HG03108 (cell line): ENCODE measurements at regions not wholly inside any gene's neighbourhood (a gene's known extent, or its start where the extent isn't known, plus 50 kb on each side); places are given as distances from the start of the nearest gene placed in this dataset.
"Not testable (repeated sequence)": the region's sequence is repeated elsewhere in the genome, so short reads cannot be mapped to it uniquely, and the experiment has no call there.

Experiments used
- ATAC-seq: cut with Tn5 transposase; IDR thresholded peaks from one replicate; pipeline ENCODE4 v1.9.1; 2021; ENCODE audit warnings: moderate library complexity; ENCODE audit not compliant: unreplicated experiment

DNA sequence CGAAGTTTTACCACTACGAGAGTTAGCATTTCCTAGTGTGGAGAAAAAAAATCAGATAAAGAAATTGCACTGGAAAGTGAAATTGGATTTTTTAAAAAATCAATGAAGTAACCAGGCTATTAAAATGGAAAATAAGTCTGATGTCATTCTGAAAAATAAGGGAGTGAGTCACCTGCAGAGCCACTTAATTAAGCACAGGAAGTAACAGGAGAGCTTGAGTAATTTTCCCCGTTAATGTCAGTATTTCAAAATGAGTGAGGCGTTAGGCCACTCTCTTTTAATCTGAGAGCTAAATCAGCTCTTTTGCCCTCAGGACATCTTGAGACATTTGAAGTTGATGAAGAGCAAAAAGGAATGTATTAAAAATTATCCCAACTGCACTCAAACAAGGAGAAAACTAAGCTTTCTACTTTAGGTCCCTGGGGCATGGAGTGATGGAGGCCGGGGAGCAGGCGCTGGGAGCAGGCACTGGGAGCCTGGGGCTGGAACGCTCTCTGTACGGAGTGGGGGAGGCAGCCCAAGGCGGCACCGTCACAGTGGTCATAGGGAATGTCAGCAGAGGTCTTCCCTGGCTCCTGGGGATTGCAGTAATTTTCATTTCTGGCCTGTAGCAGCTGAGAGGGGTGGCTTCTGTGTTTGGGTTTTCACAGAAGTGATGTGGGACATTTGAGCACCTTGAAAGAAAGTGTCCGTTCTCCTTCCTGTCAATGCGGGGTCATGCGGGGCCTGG, 194.6 kb downstream of the BCL2L11 start:
- ATAC-seq, result not testable (repeated sequence)

DNA sequence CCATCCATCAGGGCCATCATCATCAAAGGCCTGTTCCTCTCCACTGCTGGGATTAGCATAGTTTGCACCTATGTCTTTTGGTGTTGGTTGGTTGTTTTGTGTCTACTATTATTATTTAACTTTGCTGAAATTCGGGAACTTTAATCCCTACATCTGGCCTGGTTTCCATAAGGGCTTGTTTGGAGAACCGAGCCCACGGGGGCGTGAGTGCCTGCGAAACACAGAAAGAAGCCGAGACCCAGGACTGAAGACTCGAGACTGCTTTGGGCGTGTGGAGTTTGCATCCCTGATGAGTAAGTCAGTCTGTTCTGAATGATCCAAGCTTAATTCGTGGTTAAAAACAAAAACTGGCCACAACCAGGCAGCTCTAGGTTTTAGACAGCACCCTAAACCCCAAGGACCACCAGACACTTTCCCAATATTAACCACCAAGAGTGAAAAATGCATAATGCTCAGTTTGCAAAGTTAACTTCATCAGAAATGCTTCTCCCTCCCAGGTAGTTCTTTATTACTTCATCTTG, 195.6 kb downstream of the BCL2L11 start:
- not testable (repeated sequence) for ATAC-seq

DNA sequence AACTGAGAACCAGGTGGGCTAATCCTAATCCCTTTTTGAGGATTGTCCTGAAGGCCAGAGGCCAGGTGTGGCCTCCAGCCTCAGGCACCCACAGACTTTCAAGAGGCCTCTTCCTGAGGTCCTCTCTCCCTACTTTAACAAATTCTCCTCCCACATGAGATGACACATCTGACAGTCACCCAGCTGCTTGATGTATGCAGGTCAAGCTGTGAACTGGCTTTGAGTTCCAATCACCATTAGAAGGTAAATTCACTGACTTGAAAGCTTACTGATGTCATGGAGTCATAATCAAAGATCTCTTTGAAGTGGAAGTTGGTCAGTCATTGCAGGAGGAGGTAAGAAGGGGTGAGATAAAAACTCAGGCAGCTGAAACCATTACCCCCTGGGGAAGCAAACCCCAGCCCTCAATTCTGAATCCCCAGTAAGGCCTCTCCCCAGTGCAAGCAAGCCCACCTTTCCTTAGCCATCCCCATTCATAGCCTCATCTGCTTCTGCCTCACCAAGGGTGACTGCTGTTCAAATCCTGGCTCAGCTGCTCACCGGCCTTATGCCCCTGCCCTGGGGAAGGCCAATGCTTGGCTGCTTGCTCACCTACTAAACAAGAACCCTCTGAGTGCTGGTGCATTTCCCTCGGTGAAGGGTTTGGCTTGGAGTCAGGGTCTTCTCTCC, 196.3 kb downstream of the BCL2L11 start:
- not testable (repeated sequence) for ATAC-seq

DNA sequence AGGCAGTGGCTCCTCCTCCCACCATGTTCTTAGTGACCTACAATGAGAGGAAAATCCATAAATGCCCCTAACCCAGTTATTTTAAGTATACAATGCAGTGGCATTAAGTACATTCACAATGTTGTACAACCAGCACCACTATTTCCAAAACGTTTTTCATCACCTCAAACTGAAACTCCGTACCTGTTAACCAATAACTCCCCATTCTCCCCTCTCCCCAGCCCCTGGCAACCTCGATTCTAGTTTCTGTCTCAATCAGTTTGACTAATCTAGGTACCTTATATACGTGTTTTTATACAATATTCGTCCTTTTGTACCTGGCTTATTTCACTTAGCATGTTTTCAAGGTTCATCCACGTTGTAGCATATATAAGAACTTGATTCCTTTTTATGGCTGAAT, 198.8 kb downstream of the BCL2L11 start:
- ATAC-seq, result not testable (repeated sequence)

DNA sequence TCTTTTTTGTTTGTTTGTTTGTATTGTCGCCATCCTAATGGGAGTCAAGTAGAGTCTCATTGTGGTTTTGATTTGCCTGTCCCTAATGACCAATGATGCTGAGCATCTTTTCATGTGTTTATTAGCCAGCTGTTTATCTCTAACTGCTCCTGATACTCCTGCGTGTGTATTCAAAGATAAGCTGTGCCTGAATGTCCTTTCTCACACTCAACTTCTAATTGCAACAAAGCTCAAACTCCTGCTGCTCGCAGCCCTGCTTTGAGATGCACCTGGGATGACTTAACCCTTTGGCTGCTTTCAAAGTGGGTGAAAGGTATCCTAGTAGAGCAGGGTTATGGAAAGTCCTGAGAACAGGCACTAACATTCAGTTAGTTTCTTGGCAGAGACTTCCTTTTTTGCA, 199.6 kb downstream of the BCL2L11 start:
- not testable (repeated sequence) for ATAC-seq

DNA sequence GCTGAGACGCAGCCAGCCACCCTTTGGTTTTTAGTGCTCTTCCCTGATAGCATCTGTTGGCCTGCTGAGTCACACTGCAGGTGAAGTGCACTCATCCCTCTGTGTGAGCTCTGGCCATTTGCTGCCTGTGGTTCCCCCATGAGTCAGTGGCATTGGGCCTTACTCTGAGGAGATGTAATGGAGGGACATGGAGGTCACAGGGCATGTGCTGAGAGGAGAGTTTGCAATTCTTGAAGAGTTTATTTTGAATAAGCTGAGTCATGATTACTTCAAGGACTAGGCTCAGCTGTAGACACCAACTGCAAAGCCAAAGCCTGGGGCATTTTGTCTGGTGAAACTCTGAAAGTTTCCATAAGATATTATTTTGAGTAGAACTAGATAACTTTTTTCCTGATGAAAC, 200.3 kb downstream of the BCL2L11 start:
- not testable (repeated sequence) for ATAC-seq

DNA sequence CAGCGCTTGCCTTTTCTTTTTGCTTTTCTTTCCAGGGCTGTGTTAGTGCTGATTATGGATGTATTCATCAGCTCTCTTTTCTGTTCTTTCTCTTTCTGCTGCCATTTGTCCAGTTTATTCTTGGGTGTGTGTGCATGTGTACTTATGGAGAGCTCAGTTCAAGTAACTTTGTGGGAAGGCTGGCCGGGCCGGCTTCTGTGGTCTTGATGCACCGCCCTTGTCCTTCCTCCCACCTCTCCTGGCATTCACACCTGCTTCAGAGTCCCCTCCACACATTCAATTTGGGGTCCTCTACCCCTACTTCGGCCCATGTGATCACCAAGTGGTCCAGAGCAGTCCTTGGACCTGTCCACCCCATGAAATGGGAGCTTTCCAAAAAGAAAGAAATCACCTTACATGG, 202.7 kb downstream of the BCL2L11 start:
- not testable (repeated sequence) for ATAC-seq

DNA sequence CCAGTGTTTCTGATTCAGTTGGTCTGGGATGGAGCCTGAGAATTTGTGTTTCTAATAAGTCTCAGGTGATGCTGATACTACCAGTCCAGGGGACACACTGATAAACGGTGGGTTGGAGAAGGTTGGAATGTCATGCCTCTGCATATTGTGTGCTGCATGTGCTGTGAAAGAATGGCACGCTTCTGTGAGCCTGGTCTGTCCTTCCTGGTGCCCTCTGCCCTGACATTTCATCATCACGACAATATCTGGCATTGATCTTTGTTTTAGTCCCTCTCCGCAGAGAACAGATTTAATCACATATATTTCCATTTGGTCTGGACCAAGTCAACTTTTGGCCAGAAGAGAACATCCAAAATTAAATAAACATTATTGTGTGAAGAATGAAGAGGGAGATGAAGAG, 207.0 kb downstream of the BCL2L11 start:
- not testable (repeated sequence) for ATAC-seq

DNA sequence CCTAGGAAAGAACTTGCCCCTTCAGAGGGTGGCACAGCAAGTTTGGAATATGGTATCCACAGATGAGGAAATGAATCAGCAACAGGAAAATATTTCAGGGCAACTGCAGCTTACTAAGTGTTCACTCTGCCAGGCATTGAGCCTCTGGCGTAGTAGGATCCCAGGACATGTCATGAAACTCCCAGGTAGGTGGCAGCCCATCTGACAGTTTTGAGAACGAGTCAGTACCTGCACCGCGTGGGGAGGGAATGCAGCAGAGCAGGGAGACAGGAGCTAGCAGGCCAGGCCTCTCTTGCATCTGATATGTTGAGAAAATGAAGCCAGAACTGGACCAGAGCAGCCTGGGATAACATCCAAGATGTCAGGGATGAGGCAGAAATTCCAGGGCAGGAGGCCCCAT, 208.6 kb downstream of the BCL2L11 start:
- ATAC-seq, result not testable (repeated sequence)

DNA sequence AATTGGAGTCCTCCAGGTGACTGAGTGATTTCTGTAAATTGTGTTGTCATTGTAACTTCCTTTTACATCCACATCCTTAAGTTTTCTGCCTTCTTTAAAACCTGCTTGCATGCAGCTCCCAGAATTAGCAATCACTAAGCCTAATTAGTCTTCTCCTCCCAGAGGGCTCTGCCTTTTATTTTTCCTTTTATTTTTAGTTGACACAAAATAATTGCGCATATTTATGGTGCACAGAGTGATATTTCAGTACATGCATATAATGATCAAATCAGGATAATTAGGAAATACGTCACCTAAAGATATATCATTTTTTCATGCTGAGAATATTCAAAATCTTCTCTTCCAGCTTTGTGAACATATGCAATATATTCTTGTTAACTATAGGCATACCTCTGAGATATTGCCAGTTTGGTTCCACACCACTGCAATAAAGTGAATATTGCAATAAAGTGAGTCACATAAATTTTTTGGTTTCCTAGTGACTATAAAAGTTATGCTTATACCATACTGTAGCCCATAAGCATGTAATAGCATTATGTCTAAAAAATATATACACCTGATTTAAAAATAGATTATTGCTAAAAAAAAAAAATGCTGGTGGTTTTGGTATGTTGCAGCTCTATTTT, 210.5 kb downstream of the BCL2L11 start:
- not testable (repeated sequence) for ATAC-seq

DNA sequence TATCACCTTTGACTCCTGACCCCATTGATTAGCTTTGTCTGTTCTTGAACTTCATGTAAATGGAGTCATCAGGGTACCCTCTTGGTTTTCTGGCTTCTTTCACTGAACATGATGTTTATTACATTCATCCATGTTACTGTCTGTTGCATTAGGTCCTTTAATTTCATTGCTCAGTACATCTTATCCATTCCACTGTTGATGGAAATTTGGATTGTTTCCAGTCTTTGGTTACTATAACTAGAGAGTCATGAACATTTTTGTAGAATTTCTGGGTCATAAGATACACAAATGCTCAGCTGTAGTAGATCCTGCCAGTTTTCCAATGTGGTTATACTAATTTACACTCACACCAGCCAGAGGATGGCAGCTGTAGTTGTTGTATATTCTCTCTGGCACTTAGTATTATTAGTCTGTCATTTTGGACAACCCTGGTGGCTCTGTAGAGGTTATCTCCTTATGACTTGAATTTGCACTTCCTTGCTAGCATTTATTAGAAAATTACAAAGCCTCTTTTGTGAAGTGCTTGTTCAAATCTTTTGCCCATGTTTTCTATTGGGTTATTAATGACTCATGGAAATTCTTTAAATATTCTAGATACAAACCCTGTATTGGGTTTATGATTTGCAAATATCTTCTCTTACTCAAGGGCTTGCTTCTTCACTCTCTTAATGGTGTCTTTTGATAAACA, 214.7 kb downstream of the BCL2L11 start:
- ATAC-seq, result not testable (repeated sequence)

DNA sequence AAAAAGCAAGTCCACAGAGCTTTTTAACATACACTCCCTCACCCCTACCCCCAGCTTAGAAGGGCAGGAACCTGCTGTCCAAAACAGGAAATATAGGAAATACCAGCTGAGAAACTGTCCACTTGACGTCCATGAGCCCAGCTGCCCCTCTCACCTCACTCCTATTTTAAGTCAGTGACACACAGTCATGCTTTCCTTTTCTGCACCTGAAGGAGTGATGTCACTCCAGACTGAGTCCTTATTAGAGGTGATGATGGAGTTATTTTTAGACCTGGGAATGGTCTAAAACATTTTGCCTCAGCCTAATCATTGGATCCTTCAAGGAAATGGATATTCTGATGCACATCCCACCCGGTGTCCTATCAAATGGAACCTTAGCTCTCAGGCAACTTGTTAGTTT, 217.8 kb downstream of the BCL2L11 start:
- ATAC-seq, result not testable (repeated sequence)

DNA sequence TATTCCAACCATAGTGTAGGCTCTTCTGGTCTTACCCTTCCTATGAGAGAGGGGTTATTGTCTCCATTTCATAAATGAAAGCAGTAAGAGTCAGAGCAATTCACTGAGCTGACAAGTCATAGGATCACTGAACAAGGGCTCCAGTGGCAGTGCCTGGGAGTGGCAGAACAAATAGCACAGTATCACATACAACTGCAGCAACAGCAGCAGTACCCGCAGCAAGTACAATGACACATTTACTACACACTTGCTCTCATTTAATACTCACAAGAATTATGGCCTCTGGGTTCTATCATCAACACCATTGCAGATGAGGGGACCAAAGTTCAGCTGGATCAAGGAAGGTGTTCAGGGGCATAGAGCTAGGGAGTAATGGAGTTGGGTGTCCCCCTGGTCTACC, 218.8 kb downstream of the BCL2L11 start:
- ATAC-seq, result not testable (repeated sequence)

DNA sequence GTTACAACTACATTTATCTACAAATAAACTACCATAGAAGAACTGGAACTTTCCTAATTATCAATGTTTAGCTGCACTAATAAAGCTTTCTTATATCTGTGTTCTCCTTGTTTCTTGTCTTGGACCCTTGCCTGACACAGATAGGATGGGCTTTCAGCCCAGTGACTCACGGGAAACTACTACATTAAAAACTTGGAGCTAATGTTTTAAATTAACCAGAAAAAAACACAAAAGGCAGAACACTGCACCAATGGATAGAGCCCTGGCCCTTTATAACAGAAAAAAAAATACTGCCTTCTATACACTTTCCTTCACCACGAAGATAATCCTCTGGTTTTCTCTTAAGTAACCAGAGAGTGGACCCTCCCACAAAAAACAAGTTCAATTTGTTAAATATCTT, 223.9 kb downstream of the BCL2L11 start:
- not testable (repeated sequence) for ATAC-seq

DNA sequence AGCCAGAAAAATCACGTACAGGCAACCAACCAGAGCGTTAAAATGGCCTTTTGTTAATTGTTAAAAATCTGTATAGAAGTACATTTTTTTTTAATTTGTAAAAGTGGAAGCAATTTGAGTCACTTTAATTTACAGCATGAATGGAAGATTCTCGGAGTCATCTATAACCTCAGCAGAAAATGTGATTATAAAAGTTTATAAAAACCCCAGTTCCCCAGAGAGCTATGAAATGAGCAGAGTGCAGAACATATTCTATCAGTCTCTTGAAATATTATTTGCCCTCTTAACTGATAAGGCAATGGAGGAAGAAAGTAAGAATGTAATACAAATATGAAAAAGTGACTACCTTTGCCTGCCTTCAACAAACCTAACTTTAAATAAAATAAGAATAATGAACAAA, 224.7 kb downstream of the BCL2L11 start:
- not testable (repeated sequence) for ATAC-seq

DNA sequence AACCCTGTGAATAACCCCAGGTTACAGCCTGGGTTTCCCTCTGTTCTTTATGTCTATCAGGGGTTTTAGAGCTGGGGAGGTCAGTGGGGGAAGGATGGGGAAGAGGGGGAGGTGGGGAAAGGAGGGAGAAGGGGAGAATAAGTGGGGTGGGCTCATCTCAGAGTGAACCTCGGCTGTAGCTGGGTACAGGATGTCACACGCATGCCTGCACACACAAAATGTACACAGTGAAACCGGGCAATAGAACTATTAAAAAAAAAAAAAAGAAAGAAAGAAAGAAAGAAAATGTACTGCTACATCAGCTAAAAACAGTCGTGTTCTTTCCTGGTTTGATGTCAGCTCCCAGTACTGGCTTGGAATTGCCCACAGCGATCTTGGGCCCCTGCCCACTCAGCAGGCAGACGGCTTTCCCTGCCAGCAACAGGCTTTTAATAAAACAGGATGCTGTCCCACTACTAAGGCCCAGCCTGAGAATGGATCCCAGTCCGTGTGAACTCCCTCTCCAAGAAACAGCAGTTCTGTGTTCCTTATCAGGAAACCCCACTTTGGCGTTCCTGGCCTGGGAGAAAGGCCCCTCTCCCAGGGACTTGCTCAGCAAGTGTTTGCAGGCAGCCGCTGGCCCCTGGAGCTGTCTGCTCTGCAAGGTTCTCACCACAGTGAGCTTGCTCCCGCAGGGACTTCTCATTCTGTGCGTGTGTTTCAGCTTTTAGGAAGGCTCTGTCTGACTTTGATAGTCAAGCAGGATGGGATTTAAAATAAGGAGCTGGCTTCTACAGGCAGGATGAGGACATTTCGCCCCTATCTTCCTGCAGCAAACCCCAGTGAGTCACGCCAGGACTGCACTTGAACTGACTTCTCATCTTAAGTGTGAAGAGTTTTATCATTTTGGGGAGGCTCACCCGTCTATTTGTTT, 225.6 kb downstream of the BCL2L11 start:
- ATAC-seq, result not testable (repeated sequence)

DNA sequence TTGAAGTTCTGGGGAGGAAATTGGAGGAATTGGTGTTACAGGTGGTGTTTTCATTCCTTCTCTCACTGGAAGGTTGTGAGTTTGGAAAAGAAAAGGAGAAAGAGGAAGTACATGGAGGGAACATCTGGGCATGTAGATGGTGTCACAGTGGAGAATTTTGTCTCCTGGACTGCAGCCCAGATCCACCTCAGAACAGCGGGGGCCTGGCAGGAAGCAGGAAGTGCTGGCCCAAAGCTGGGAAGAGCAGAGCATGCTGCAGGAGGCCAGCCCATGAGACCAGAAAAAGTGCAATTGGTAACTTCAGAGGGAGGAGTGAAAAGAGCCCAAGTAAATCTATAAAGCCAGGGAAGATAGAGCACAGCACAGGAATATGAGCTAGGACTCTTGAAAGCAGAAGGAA, 227.0 kb downstream of the BCL2L11 start:
- not testable (repeated sequence) for ATAC-seq

DNA sequence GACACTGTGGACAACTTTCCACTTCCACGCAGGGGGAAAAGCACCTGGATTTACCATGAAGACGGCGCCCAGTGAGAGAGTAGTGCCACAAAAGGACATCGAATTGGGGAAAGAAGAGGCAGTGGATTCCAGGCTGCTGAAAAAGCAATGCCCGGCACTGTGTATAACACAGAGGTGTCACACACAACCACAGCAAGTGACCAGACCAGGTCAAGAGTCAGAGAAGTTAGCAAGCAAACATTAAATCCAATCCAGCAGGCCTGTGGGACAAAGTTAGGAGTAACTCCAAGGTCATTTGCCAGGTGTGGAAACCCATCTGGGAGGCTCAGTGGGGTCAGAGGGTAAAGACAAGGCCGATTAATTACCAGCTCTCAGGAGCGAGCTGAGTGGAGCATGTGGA, 227.6 kb downstream of the BCL2L11 start:
- not testable (repeated sequence) for ATAC-seq

DNA sequence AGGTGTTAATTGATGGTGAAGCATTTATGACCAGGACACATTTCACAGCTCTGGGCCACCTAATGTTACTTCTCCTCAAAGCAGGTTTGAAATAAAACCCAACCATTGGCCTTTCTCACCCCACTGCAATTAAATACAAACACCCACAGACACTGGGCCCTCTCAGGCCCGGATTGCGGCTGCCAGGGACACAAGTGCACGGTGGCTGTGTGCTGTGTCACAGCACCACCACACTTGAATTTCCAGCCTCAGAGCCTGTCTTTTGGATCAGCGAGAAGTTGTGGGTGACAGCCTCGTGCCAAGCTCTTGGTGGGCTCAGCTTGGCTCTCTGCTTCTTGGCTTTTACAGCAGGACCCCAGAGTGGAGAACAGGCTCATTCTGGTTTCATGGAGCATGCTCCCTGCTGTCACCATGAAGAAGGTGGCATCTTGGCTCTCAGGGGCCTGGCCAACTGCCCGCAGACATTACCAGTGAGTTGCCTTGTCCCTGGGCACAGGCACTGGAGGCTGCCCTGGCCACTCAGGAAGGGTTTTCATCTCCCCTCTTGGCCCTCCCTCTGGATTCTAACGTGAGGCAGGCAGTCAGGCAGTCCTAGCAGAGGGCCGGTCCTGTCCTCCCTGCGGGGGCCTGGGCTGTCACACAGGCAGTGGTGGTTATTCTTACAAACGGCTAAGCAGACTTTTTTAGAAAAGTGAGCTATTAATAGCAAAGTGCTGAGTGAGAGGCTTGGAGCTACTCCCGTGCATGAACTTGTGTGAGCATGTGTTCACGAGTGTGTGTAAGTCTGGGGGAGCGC, 234.5 kb downstream of the BCL2L11 start:
- not testable (repeated sequence) for ATAC-seq
